ENCODE measurements at regions not wholly inside any gene's neighbourhood (a gene's known extent, or its start where the extent isn't known, plus 50 kb on each side); places are given as distances from the start of the nearest gene placed in this dataset.

DNA sequence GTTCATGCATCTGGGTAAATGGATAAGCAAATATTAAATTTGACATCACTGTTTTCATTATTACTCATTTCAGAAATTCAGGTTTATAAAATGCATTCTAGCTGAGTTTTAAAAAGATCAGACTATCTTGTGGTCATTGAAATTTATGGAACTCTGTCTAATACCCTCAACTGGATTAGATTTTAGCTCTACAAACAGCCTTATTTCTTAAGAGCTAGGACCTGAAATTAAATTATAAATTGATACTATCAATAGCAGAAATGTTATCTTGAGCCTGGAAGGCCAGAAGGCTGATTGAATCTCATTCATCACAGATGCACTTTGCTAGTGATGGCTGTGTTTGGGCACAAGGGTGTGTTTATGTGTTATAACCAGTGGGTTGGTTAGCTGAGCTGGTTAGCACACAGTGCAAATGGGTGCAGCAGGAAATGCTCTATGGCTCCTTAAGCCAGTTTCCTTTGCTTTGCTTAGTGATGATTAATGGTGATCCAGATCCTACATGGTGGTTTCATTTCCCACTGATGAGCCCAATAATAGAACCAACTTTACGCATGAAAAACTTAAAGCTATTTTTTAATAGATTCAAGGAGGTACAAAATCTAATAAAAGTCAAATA lies 310.8 kb upstream of the KLF12 start:
- Histone ChIP-seq H3K27me3 (no peaks in the 10 kb centered on the region), H3K36me3 (no peaks in the 10 kb centered on the region), H3K4me1 (no peaks in the 10 kb centered on the region), H3K4me3 (no peak overlapping the region), H3K27ac (no peak overlapping the region), H3K9me3 (no peaks in the 10 kb centered on the region)
- TF ChIP-seq CTCF (IDR thresholded peaks at IDR 0.05): no peak
- no peak for TF ChIP-seq EP300 (IDR thresholded peaks at IDR 0.05; ENCODE audit: low read depth)
- TF ChIP-seq POLR2A (IDR thresholded peaks at IDR 0.05): no peak
- no peak for TF ChIP-seq POLR2AphosphoS5 (IDR thresholded peaks at IDR 0.05)
- DNase-seq: no peak
- in situ Hi-C loops (cut with MboI; ENCODE audit: low pct_ligation_motif_present in 1 of 4, low pct_unique_long_range_greater_than_20kb in 1 of 4, low sequenced_read_pairs in 3 of 4): no loop called here
- whole genome bisulfite sequencing, 2 donors (ENCODE audit: low coverage in 1 of 2): 86 to 90% methylated on average over 1 of the region's 1 CpG
- intact Hi-C loops (cut with DNase I; ENCODE audit: low total_unique reads): no loop called here

- Histone ChIP-seq H3K9me3 (no peaks in the 10 kb centered on the region), H3K27me3 (no peaks in the 10 kb centered on the region), H3K27ac (no peak overlapping the region), H3K36me3 (no peaks in the 10 kb centered on the region), H3K4me1 (no peaks in the 10 kb centered on the region), H3K4me3 (no peak overlapping the region)
- in situ Hi-C loops (cut with MboI; ENCODE audit: low pct_ligation_motif_present in 1 of 4, low pct_unique_long_range_greater_than_20kb in 1 of 4, low sequenced_read_pairs in 3 of 4) (no loop called here), intact Hi-C loops (cut with DNase I; ENCODE audit: low total_unique reads) (no loop called here)
- TF ChIP-seq CTCF (IDR thresholded peaks at IDR 0.05) (no peak), POLR2AphosphoS5 (IDR thresholded peaks at IDR 0.05) (no peak), EP300 (IDR thresholded peaks at IDR 0.05; ENCODE audit: low read depth) (no peak), POLR2A (IDR thresholded peaks at IDR 0.05) (no peak)
- DNase-seq: no peak
- 57 to 66% methylated on average over 6 of the region's 6 CpGs for WGBS, 2 donors (ENCODE audit: low coverage in 1 of 2)
These were observed 310.0 kb upstream of the KLF12 start for GRCh38 chr13:74444161-74444571.

DNA sequence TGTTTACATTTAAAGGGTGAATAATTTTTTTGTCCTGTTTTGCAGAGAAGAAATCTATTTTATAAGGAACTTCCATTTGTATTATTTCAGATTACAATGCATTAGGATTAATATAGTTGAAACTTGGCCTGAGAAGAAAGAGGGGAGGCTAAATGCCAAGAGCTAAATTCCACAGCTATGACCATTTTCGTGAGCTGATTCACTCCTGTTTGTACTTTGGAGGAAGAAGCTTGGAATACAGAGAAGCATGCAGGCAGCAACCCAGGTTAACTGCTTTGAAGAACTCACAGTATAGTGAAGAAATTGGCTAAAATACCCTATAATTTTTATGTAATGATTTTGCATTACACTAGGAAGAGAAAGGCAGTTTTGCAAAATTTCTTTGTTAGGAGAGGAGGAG lies 309.4 kb upstream of the KLF12 start:
- intact Hi-C loops (cut with DNase I; ENCODE audit: low total_unique reads) (no loop called here), in situ Hi-C loops (cut with MboI; ENCODE audit: low pct_ligation_motif_present in 1 of 4, low pct_unique_long_range_greater_than_20kb in 1 of 4, low sequenced_read_pairs in 3 of 4) (no loop called here)
- Histone ChIP-seq H3K27ac (no peak overlapping the region), H3K4me3 (no peak overlapping the region), H3K27me3 (no peaks in the 10 kb centered on the region), H3K36me3 (no peaks in the 10 kb centered on the region), H3K4me1 (no peaks in the 10 kb centered on the region), H3K9me3 (no peaks in the 10 kb centered on the region)
- no peak for DNase-seq
- TF ChIP-seq POLR2A (IDR thresholded peaks at IDR 0.05) (no peak), EP300 (IDR thresholded peaks at IDR 0.05; ENCODE audit: low read depth) (no peak), CTCF (IDR thresholded peaks at IDR 0.05) (no peak), POLR2AphosphoS5 (IDR thresholded peaks at IDR 0.05) (no peak)
- WGBS, 2 donors (ENCODE audit: low coverage in 1 of 2): 29 to 50% methylated on average over 1 of the region's 1 CpG

- in situ Hi-C loops (cut with MboI; ENCODE audit: low pct_ligation_motif_present in 1 of 4, low pct_unique_long_range_greater_than_20kb in 1 of 4, low sequenced_read_pairs in 3 of 4): no loop called here
- Histone ChIP-seq H3K9me3 (no peaks in the 10 kb centered on the region), H3K27ac (no peak overlapping the region), H3K36me3 (no peaks in the 10 kb centered on the region), H3K27me3 (no peaks in the 10 kb centered on the region), H3K4me1 (no peaks in the 10 kb centered on the region), H3K4me3 (no peak overlapping the region)
- no peak for DNase-seq
- TF ChIP-seq POLR2AphosphoS5 (IDR thresholded peaks at IDR 0.05) (no peak), POLR2A (IDR thresholded peaks at IDR 0.05) (no peak), EP300 (IDR thresholded peaks at IDR 0.05; ENCODE audit: low read depth) (no peak), CTCF (IDR thresholded peaks at IDR 0.05) (no peak)
- WGBS, 2 donors (ENCODE audit: low coverage in 1 of 2): 52 to 64% methylated on average over 4 to 5 of the region's 5 CpGs
- intact Hi-C loops (cut with DNase I; ENCODE audit: low total_unique reads): no loop called here
These were observed 308.5 kb upstream of the KLF12 start for GRCh38 chr13:74442751-74443150.
